ENCODE measurements at regions not wholly inside any gene's neighbourhood (a gene's known extent, or its start where the extent isn't known, plus 50 kb on each side); places are given as distances from the start of the nearest gene placed in this dataset.

DNA sequence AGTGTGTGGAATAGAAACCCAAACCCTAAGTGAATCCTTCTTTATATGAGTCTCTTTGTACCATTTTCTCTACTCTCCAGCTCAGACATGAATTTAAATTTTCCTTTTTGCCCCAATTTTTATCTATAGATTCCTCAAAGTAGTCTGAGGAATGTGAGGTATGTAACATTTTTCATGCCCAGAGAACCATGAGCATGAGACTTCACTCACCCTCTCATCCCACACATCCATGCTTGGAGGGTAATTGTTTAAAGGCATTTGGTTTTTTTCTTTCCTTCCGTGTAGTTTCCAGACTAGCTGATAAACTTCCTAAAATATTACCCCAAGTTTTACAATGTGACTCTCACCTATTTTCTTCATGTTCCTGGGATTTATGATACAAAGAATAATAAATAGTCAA lies 2056.8 kb upstream of the CELF4 start:
- Histone ChIP-seq H3K4me1 (ENCODE audit: insufficient read depth) (peaks cover 11% of the 10 kb centered on the region), H3K4me3 (no peak overlapping the region), H3K27me3 (ENCODE audit: insufficient read depth) (no peaks in the 10 kb centered on the region), H3K9me2 (ENCODE audit: insufficient read depth) (no peaks in the 10 kb centered on the region), H3K79me2 (replicated peaks; ENCODE audit: insufficient read depth) (no peaks in the 10 kb centered on the region), H4K20me1 (replicated peaks; ENCODE audit: insufficient read depth) (no peaks in the 10 kb centered on the region), H3F3A (replicated peaks; ENCODE audit: low read depth) (no peaks in the 10 kb centered on the region), H3K36me3 (ENCODE audit: insufficient read depth) (no peaks in the 10 kb centered on the region), H3K27ac (ENCODE audit: low read depth) (no peak overlapping the region), H2AFZ (no peak overlapping the region), H3K4me2 (no peak overlapping the region)
- ATAC-seq = no peak
- H3K9me3 Mint-ChIP-seq = peaks cover 10% of the 10 kb centered on the region
- H3K4me3 Mint-ChIP-seq = no peak overlapping the region
- H3K4me1 Mint-ChIP-seq = peaks cover 14% of the 10 kb centered on the region
- H3K36me3 Mint-ChIP-seq (ENCODE audit: low read depth) = peaks cover 6% of the 10 kb centered on the region
- no peak overlapping the region for H3K27ac Mint-ChIP-seq
- DNase-seq (ENCODE audit: low spot score) = no peak
- no peak for TF ChIP-seq POLR2AphosphoS5 (IDR thresholded peaks at IDR 0.05; ENCODE audit: low read depth)
- H3K27me3 Mint-ChIP-seq (ENCODE audit: insufficient read depth, low read depth, poor library complexity) = peaks cover 6% of the 10 kb centered on the region

DNA sequence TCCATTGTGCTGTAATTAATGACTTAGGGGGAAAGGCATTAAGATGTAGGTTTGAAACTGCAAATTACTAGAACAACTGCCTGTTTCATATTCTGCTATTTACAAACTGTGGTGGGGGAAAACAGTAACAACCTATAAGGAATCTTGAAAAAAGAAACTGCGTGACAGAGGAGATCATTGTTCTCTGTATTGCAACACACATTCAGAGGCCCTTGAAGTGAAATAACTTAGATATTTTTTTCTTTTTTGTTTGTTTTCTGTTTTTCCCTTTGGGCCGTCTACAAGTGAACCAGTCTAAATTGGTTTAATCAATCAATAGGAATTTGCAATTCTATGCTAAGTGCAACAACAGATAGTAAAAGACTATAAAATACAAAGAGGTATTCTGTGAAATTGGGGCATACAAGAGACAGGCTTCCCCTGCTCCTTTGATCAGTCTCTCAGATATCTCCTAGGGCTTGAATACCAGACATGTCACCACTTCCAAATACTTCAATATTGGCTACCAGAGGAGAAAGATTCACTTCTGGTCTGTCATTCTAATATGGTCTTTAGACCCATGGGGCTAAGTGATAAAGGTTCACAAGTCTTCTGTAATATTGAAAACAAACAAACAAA lies 2055.1 kb upstream of the CELF4 start:
- peaks cover 6% of the 10 kb centered on the region for H3K36me3 Mint-ChIP-seq (ENCODE audit: low read depth)
- Histone ChIP-seq H3K36me3 (ENCODE audit: insufficient read depth) (no peaks in the 10 kb centered on the region), H3K9me2 (ENCODE audit: insufficient read depth) (no peaks in the 10 kb centered on the region), H3K27ac (ENCODE audit: low read depth) (no peak overlapping the region), H4K20me1 (replicated peaks; ENCODE audit: insufficient read depth) (no peaks in the 10 kb centered on the region), H3K4me3 (no peak overlapping the region), H3K79me2 (replicated peaks; ENCODE audit: insufficient read depth) (no peaks in the 10 kb centered on the region), H3F3A (replicated peaks; ENCODE audit: low read depth) (no peaks in the 10 kb centered on the region), H3K4me1 (ENCODE audit: insufficient read depth) (peaks cover 11% of the 10 kb centered on the region), H3K27me3 (ENCODE audit: insufficient read depth) (no peaks in the 10 kb centered on the region), H3K4me2 (no peak overlapping the region), H2AFZ (no peak overlapping the region)
- no peak for DNase-seq (ENCODE audit: low spot score)
- peaks cover 10% of the 10 kb centered on the region for H3K9me3 Mint-ChIP-seq
- peaks cover 6% of the 10 kb centered on the region for H3K27me3 Mint-ChIP-seq (ENCODE audit: insufficient read depth, low read depth, poor library complexity)
- no peak overlapping the region for H3K4me3 Mint-ChIP-seq
- no peak overlapping the region for H3K27ac Mint-ChIP-seq
- H3K4me1 Mint-ChIP-seq = peaks cover 12% of the 10 kb centered on the region
- no peak for ATAC-seq
- no peak for TF ChIP-seq NANOG (IDR thresholded peaks at IDR 0.05; ENCODE audit: borderline replicate concordance)
- no peak for TF ChIP-seq EZH2phosphoT487 (IDR thresholded peaks at IDR 0.05; ENCODE audit: unreplicated experiment)
- no peak for TF ChIP-seq CREB1 (CRISPR knock-in tag; IDR thresholded peaks at IDR 0.05; ENCODE audit: low read depth)
- TF ChIP-seq, protein P1, sequence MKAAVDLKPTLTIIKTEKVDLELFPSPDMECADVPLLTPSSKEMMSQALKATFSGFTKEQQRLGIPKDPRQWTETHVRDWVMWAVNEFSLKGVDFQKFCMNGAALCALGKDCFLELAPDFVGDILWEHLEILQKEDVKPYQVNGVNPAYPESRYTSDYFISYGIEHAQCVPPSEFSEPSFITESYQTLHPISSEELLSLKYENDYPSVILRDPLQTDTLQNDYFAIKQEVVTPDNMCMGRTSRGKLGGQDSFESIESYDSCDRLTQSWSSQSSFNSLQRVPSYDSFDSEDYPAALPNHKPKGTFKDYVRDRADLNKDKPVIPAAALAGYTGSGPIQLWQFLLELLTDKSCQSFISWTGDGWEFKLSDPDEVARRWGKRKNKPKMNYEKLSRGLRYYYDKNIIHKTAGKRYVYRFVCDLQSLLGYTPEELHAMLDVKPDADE (IDR thresholded peaks at IDR 0.05) = no peak
- TF ChIP-seq, protein P2, sequence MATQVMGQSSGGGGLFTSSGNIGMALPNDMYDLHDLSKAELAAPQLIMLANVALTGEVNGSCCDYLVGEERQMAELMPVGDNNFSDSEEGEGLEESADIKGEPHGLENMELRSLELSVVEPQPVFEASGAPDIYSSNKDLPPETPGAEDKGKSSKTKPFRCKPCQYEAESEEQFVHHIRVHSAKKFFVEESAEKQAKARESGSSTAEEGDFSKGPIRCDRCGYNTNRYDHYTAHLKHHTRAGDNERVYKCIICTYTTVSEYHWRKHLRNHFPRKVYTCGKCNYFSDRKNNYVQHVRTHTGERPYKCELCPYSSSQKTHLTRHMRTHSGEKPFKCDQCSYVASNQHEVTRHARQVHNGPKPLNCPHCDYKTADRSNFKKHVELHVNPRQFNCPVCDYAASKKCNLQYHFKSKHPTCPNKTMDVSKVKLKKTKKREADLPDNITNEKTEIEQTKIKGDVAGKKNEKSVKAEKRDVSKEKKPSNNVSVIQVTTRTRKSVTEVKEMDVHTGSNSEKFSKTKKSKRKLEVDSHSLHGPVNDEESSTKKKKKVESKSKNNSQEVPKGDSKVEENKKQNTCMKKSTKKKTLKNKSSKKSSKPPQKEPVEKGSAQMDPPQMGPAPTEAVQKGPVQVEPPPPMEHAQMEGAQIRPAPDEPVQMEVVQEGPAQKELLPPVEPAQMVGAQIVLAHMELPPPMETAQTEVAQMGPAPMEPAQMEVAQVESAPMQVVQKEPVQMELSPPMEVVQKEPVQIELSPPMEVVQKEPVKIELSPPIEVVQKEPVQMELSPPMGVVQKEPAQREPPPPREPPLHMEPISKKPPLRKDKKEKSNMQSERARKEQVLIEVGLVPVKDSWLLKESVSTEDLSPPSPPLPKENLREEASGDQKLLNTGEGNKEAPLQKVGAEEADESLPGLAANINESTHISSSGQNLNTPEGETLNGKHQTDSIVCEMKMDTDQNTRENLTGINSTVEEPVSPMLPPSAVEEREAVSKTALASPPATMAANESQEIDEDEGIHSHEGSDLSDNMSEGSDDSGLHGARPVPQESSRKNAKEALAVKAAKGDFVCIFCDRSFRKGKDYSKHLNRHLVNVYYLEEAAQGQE (IDR thresholded peaks at IDR 0.05; ENCODE audit: unreplicated experiment) = no peak
- TF ChIP-seq, protein P3, sequence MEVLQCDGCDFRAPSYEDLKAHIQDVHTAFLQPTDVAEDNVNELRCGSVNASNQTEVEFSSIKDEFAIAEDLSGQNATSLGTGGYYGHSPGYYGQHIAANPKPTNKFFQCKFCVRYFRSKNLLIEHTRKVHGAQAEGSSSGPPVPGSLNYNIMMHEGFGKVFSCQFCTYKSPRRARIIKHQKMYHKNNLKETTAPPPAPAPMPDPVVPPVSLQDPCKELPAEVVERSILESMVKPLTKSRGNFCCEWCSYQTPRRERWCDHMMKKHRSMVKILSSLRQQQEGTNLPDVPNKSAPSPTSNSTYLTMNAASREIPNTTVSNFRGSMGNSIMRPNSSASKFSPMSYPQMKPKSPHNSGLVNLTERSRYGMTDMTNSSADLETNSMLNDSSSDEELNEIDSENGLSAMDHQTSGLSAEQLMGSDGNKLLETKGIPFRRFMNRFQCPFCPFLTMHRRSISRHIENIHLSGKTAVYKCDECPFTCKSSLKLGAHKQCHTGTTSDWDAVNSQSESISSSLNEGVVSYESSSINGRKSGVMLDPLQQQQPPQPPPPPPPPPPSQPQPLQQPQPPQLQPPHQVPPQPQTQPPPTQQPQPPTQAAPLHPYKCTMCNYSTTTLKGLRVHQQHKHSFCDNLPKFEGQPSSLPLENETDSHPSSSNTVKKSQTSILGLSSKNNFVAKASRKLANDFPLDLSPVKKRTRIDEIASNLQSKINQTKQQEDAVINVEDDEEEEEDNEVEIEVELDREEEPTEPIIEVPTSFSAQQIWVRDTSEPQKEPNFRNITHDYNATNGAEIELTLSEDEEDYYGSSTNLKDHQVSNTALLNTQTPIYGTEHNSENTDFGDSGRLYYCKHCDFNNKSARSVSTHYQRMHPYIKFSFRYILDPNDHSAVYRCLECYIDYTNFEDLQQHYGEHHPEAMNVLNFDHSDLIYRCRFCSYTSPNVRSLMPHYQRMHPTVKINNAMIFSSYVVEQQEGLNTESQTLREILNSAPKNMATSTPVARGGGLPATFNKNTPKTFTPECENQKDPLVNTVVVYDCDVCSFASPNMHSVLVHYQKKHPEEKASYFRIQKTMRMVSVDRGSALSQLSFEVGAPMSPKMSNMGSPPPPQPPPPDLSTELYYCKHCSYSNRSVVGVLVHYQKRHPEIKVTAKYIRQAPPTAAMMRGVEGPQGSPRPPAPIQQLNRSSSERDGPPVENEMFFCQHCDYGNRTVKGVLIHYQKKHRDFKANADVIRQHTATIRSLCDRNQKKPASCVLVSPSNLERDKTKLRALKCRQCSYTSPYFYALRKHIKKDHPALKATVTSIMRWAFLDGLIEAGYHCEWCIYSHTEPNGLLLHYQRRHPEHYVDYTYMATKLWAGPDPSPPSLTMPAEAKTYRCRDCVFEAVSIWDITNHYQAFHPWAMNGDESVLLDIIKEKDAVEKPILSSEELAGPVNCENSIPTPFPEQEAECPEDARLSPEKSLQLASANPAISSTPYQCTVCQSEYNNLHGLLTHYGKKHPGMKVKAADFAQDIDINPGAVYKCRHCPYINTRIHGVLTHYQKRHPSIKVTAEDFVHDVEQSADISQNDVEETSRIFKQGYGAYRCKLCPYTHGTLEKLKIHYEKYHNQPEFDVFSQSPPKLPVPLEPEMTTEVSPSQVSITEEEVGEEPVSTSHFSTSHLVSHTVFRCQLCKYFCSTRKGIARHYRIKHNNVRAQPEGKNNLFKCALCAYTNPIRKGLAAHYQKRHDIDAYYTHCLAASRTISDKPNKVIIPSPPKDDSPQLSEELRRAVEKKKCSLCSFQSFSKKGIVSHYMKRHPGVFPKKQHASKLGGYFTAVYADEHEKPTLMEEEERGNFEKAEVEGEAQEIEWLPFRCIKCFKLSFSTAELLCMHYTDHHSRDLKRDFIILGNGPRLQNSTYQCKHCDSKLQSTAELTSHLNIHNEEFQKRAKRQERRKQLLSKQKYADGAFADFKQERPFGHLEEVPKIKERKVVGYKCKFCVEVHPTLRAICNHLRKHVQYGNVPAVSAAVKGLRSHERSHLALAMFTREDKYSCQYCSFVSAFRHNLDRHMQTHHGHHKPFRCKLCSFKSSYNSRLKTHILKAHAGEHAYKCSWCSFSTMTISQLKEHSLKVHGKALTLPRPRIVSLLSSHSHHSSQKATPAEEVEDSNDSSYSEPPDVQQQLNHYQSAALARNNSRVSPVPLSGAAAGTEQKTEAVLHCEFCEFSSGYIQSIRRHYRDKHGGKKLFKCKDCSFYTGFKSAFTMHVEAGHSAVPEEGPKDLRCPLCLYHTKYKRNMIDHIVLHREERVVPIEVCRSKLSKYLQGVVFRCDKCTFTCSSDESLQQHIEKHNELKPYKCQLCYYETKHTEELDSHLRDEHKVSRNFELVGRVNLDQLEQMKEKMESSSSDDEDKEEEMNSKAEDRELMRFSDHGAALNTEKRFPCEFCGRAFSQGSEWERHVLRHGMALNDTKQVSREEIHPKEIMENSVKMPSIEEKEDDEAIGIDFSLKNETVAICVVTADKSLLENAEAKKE (CRISPR knock-in tag; IDR thresholded peaks at IDR 0.05) = no peak
- TF ChIP-seq JUNB (IDR thresholded peaks at IDR 0.05; ENCODE audit: unreplicated experiment) = no peak
- TF ChIP-seq EZH2 (IDR thresholded peaks at IDR 0.05; ENCODE audit: low read depth, unreplicated experiment) = no peak

Data from GM23338 (cell line).